AG04450 (cell line): ENCODE measurements at regions not wholly inside any gene's neighbourhood (a gene's known extent, or its start where the extent isn't known, plus 50 kb on each side); places are given as distances from the start of the nearest gene placed in this dataset.

Source experiments
- CTCF ChIA-PET: fragments of 300-600, 350-600 bp; formaldehyde crosslinking; extraction: SDS; loops from one replicate; lab custom pipeline; 2022; ENCODE audit warnings: antibody characterized with exemption, inconsistent platforms; lab: Charles Lee
- POLR2A ChIA-PET: fragments of 350-600 bp; formaldehyde crosslinking; extraction: SDS; loops from one replicate; lab custom pipeline; 2021; ENCODE audit warnings: antibody characterized with exemption, inconsistent platforms; lab: Yijun Ruan, JAX
- DNase-seq: peaks from one replicate; pipeline ENCODE4 v3.0.0-alpha.2; 2011; ENCODE audit warnings: low read depth, low spot score
- H3K27ac ChIP-seq: one replicate; pipeline ENCODE4 v1.5.1; 2012; ENCODE audit warnings: low read depth, low read length, control low read depth
- H3K27me3 ChIP-seq: one replicate; pipeline ENCODE4 v1.6.0; 2012; ENCODE audit warnings: low read length; ENCODE audit not compliant: control insufficient read depth, insufficient read depth
- H3K4me3 ChIP-seq: 2 replicates; pipeline ENCODE4 v1.5.1; 2011; ENCODE audit warnings: mild to moderate bottlenecking, low read depth, low read length, control low read depth
- H3K9me3 ChIP-seq: 2 replicates; pipeline ENCODE4 v1.5.1; 2012; ENCODE audit warnings: low read length; ENCODE audit not compliant: control insufficient read depth, insufficient read depth
- CTCF ChIP-seq: IDR thresholded peaks from 2 replicates; pipeline ENCODE4 v1.5.1; 2011; ENCODE audit warnings: low read depth, low read length, control low read depth, inconsistent platforms

- H3K4me3 ChIP-seq = no peak overlapping the region
- peak overlapping the region; percentile 31 for H3K27ac ChIP-seq
- no peak for DNase-seq
- H3K27me3 ChIP-seq = no peaks in the 10 kb centered on the region
- POLR2A ChIA-PET = no interaction called here
- CTCF ChIA-PET = no interaction called here
- TF ChIP-seq CTCF = no peak
- H3K9me3 ChIP-seq = no peaks in the 10 kb centered on the region
Measured at GRCh38 chr3:27859821-27860220, 137.7 kb upstream of the EOMES start.

- Histone ChIP-seq H3K4me3 (no peak overlapping the region), H3K27me3 (no peaks in the 10 kb centered on the region), H3K27ac (no peak overlapping the region), H3K9me3 (no peaks in the 10 kb centered on the region)
- TF ChIP-seq CTCF = no peak
- no peak for DNase-seq
- POLR2A ChIA-PET = no interaction called here
- CTCF ChIA-PET = interaction anchor here (1.0 kb wide), 1 partner anchor 150 kb away, joined by 4 read pairs; no protein-coding TSS in a partner anchor
Measured at GRCh38 chr3:27861046-27862036, 139.2 kb upstream of the EOMES start.

GRCh38 chr3:27865731-27866130, 143.6 kb upstream of the EOMES start:
- TF ChIP-seq CTCF = no peak
- Histone ChIP-seq H3K27me3 (no peaks in the 10 kb centered on the region), H3K27ac (no peak overlapping the region), H3K9me3 (no peaks in the 10 kb centered on the region), H3K4me3 (no peak overlapping the region)
- no peak for DNase-seq
- ChIA-PET POLR2A (no interaction called here), CTCF (no interaction called here)

- CTCF ChIA-PET = no interaction called here
- POLR2A ChIA-PET = no interaction called here
- no peak for DNase-seq
- TF ChIP-seq CTCF = no peak
- Histone ChIP-seq H3K27ac (no peak overlapping the region), H3K4me3 (no peak overlapping the region), H3K27me3 (no peaks in the 10 kb centered on the region), H3K9me3 (no peaks in the 10 kb centered on the region)
Measured at GRCh38 chr3:27869152-27869551, 147.0 kb upstream of the EOMES start.
